Fibroblast of the conjunctiva (primary cell): ENCODE measurements at regions not wholly inside any gene's neighbourhood (a gene's known extent, or its start where the extent isn't known, plus 50 kb on each side); places are given as distances from the start of the nearest gene placed in this dataset.

Source experiments
- DNase-seq: peaks from one replicate; pipeline ENCODE4 v3.0.0-alpha.2; 2010; ENCODE audit warnings: low read depth

DNA sequence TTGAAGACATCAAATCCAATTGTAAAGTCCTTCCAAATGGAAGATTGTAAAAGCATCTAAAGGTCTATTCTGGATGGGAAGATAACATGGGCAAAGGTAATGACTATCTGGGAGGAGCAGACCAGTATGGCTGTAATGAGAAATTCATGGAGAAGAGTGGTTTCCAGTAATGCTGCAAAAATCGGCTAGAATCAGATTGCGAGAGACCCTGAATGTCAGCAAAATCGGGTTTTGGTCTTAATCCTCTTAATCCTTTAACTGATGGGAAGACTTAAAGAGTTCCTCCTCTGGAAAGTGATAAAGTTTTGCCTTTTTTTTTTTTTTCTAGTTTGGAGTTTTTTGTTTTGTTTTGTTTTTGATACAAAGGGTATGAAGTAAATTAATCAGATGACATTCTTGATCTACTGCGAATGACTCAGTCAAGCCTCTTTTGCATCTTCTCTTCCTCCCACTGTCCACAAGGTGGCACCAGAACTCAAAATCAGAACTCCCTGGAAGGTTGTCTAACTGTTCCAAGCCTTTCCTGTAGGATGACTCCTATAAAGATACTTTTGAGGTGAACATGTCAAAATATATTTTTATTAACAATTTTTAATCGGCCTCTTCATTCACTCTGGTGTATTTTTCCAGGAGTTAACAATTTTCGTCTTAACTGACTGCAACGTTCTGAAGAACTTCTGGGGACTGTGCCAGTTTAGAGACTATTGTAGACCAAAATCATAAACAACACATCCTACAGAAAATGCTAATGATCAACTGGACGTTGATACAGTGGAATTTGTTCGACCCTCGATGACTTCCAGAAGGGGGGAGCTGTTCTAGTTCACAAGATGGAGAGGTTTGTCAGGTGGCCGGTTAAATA lies 213.3 kb upstream of the MIR17HG start:
- peak; percentile 45 for DNase-seq

DNA sequence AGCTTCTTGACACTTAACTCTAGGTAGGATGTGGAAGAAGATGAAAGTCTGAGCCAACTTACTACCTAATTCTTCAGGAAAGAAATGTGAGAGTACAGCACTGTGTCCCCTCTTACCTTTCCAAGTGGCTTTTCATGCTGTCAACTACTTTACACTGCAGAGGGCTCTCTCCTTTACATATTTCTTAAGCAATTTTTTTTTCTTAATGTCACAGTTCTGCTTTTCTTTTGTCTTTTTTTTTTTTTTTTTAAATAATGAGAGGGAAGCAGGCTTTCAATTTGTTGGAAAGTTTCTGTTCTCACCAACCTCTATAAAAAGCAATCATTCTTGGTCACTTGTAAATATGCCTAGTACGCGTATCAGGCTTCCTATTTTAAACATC lies 212.7 kb upstream of the MIR17HG start:
- DNase-seq: no peak

DNA sequence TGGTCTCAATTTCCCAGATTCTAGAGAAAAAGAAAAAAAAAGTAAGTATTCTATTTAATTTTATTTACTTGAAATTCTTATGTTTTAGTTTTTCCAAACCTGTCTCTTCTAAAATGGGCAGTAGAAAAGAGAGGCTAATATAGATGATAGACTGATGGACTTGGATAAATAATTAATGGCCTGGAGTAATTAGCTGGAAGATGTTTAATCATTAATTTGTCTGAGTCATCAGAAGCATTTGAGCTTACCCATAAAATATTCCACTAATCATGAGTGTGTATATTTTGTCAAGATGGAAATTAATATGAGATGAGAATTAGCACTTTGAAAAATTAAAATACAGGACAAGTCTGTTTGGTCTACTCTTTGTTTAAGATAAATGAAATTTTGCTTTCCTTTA lies 212.1 kb upstream of the MIR17HG start:
- DNase-seq: no peak

DNA sequence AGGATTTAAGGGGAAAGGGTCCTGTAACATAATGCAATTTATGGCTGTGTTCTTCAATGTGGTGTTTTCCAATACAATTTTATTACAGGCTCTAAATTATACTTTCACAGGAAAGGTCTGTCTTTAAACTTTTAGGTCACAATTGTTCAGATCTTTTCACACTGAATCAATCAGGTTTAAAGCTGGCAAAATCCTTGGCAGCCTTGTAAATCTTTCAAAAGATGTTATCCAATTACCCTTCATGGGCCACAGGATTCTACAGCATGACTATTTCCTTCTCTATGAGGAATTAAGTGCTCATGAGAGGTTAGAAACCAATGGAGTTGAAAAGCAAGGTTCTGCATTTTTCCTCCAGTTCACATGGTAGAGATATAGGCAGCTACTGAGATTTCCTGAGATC lies 211.5 kb upstream of the MIR17HG start:
- DNase-seq: no peak

DNA sequence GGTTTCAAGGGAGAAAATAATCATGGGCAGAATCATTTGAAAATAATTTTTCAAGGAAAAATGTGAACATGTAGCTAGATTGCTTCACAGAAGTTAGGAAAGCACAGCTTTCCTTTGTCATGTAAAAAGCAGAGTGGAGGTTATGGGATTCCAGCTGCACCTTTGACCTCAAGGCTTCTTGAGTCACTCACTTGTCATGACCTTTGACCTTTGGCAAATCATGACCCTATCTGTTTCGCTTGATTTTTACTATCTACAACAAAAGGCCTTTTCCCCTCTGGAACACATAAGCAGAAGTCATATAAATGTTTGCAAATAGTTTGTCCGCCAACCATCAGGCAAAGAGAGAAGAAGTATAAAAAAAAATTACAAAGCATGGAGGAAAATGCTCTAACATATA lies 210.7 kb upstream of the MIR17HG start:
- DNase-seq: no peak

DNA sequence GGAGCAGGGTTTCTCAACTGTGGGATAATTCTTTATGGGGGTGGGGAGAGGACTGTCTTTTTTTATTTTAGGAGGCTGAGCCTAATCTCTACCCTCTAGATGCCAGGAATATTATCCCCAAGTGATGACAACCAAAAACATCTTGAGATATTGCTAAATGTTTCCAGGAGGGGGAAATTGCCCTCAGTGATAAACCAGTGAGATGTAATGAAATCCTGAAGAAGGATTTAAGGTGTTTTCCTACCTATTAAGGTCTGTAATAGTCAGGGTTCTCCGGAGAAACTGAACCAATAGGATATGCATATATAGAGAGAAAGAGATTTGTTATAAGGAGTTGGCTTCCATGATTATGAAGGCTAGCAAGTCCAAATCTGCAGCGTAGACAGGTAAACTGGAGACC lies 208.3 kb upstream of the MIR17HG start:
- DNase-seq: no peak

DNA sequence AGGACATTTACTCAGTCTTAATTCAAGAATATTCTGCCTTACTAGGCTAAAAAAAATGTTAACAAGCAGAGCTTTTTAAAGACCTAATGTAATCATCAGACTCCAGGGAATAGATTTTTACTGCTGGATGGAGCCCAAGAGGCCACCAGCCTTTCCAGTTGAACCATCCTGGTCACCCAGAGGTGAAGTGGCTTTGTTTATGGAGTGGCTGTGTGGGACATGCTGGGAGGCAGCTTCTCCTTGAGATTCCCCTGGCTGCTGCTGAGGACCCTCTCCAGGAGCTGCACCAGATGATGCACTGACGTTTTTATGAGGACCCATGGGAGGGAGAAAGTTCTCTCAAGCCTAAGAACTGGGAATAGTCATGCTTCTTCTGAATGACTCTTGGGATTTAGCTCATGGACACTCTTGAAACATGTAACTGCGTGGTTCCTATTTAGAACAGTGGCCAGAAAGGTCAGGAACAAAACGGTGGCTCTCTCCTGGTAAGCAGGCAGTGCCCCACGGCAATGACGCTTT lies 205.9 kb upstream of the MIR17HG start:
- no peak for DNase-seq

DNA sequence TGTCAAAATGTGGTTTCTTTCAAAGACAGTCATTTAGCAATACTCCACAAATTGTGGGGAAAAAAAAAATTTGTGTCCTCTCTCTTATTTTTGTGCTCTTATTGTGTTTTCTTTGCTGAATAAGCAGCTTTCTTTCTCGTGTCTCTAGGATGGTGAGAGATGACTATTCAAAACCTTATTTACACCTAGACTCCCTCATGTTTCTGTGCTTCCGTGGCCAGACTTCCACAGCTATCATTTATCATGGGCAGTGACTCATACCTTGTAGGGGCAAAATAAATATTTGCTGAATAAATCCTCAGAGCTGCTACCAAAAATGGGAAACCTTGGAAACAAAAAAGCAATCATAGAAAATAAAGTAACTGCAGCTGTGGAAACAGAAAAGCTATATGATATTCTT lies 204.9 kb upstream of the MIR17HG start:
- no peak for DNase-seq

DNA sequence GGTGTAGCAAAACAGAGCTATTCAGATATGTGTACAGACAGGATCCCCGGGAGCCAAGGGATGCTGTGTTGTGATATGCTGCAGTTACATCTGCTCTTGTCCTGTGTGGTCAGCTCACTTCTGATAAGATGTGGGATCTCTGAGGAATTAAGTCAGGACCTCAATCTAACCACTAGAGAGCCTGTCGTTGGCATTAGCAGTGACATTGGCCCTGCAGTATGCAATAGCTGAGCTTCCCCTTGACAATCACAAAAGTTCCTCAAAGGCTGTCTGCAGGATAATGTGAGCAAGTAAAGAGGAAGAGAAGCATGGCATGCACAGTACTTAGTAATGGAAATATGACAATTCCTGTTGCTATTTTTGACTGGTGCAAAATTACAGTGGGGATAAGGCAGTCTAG lies 203.4 kb upstream of the MIR17HG start:
- DNase-seq: no peak

DNA sequence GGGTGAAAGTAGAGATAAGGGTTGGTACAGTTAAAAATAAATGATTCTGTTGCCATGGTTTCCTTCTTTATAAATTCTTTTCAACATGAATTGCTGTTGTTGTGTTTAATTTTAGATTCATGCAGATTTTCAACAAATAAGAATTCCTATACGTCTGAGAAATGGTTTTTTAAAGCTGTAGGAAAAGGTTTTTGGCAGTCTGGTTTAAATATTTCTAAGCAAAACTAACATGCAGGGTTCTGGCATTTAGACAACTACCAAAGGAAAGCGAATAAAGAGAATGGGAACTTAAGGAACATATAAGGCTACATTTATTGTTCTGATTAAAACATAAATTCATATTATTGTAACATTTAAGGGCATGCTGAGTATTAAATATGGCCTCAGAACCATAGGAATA lies 203.0 kb upstream of the MIR17HG start:
- no peak for DNase-seq

DNA sequence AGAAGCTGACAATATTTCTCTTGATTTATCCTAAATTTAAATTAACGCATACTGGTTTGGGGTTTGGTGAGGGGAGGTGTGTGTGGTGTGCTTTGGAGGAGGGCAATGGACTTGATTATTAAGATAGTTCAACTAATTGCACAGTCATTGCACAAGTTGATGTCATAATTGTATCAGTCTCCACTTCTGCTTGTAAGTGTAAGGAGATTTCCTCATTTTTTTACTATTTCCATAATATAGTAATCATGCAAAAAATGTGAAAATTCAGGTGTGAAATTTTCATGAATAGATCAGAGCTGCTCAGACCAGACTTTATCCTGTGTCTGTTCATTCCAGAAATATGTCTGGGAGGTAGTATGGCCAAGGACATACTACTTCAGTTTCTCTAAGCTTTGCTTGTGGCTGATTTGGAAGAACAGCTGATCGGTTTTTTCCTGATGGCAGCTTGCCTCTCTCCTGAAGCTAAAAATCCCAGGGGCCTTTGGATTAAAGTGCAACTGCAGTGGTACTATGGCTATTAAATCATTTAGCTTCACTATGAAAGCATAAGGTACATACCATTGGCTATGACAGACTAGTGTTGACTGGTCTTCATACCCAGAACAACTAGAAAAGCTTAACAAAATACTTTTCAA lies 201.8 kb upstream of the MIR17HG start:
- DNase-seq: no peak

DNA sequence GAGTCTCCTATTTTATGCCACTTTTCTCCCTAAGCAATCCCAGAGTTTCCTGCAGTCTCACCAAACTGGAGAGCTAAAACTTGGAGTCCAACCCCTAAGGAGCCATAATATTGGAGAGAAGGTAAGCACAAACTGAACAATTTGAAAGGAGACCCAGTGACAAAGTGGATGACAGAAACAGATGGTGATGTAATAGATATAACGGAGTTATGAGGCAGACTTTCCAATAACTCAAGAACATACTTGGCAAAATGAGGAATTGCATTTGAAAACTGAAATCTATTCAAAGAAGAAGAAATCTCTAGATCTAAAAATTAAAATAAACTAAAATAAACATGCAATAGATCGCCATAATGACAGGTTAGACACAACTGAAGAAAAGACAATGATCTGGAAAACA lies 200.9 kb upstream of the MIR17HG start:
- no peak for DNase-seq

DNA sequence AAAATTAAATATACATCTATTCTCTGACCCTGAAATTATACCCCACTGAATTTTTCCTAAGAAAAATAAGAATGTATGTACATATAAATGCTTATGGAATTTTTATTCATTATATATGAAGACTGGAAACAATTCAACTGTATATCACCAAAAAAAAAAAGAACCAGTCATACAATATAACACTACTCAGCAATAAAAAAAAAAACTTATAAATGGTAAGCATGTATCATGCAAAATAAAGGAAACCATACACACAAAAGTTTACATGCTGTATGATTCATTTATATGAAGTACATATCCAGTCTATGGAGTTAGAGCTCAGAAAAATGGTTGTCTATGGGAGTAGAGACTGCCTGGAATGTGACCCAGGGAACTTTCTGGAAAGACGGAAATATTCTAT lies 199.4 kb upstream of the MIR17HG start:
- DNase-seq: no peak

DNA sequence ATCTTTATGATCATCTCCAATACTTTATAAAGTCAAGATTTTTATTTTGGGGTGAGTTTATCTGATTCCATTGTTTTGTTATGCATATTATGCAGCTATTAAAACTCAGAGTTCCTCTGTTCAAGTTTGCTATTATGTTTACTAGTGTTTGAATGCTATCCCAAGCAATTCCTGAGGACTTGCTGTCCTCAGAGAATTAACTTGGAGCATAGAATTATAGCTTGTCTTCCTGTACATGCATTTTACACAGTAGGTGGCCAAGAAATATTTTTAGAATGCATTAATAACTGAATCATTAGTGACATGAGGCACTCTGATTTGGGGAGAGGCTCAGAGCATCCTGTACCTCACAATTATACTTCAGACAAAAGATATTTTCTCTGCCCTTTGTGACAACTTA lies 195.6 kb upstream of the MIR17HG start:
- DNase-seq: no peak

DNA sequence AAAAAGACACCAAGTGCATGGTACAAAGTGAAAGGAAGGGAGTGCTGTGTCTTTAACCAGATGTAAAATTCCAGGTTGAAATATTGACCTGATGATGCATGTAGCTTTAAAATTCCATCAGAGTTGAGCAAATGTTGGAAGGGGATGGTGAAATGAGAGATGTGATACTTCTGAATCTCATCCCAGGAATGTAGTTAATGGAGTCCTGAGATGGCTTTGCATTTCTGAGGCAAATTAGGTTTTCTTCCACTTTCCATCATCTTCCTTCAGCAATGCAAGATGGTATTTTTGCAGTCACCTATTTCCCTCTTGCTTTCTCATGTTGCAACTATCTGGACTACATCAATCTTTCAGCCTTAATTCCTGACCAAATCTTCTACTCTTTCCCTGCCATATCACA lies 194.1 kb upstream of the MIR17HG start:
- no peak for DNase-seq

DNA sequence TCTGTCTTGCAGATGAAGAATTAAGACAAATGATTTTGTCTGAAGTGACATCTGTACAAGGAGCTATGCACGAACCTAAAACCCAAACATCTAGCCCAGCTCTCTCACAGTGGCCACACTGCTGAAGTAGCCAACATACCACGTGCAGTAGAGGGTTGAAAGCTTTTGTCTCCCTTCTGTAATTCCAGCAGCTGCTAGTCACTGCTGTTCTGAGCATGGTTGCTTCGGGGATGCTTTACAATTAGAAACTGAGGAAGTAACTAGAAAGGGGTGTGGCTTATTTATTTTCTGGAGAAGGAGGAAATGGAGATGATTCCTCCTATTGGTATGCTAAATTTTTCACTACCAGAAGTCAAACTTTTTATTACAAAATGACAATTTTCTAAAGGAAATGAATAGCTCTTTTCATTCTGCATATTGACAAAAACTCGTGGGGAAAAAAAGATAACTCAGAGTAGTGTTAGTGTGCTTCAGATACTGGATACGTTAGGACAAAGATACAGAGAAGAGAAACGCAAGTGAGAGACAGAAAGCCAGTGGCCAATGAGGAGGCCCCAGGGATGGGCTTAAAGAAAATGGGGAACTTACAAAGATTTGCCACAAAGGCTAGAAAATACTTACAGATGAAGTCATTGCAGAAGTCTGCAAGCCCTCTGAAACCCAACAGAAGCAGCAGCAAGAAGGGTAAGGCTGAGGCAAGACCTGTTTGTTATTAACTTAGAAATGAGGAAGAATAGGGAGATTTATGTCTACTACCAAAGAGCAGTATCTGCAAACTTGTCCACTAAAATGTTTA lies 192.7 kb upstream of the MIR17HG start:
- no peak for DNase-seq

DNA sequence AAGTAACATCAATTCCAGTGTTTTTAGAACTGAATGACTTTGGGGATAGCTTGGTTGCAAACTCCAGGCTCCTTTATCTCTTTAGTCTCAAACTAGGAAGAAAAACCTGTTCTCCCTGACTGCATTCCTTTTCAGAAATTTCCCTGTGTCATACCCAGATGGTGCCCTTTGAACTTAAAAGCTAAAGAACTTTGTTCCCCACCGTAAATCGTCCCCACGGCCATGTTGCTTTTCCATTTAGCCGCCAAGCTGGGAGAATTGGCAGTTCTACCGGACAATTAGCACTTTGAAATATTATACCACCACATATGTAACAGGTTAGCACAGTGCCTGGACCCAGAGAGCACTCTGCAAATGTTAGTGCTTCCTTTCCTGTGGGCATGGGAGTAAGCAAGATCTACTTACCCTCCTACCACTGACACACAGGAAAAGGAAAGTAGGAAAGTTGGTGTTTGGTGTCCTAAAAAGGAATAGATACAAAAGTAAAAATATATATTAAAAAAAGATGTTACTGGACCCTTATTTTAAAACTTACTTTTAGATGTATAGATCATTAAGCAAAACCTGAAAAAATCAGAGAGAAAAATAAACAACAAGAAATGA lies 191.9 kb upstream of the MIR17HG start:
- no peak for DNase-seq

DNA sequence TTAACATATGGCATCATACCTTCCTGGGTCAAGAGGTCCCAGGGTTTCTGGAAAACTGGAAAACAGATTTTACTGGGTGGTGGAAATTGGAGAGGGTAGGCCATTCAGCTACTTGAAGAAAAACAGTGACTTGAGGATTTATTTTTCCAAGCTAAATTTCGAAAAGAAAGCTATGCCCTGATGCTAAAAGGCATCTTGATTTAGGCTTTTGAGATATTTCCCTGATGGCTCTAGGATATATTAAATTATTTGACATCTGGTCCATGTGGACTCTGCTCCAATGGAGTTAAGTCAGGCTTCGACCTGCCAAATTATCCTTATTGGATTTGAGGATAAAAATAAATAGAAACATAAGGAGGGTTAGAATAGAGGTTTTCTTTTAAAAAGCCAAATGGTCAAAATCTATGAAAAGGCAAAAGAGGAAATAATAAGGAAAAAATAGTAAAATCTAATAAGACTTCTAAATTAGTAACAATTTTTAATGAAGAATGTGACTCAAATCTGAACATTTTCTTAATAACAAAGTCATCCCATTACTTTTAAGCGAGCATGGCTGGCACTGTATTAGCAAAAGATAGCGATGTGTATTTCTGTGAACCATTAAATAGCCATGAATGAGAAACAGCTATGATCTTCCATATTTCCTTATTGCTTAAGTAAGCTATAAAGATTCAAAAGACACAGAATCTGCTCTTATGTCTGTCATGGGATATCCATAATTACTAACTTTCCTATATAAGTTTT lies 190.0 kb upstream of the MIR17HG start:
- DNase-seq: no peak

DNA sequence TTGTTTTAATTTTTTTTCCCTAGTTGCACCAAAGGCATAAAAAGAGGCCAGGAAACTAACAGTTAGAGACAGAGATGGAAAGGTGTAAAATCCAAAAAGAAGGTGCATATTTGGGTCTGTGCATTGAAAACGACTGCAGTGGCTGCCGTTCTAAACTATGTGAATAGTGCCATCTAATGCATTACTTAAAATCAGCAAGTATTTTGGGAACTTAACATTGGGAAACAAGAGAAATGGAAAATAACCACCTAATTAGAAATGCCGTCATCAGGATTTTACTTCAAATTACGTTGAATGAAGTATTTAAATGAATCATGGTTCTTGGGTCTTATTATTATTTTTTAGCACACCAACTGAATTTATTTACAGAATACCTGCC lies 189.5 kb upstream of the MIR17HG start:
- DNase-seq: no peak

DNA sequence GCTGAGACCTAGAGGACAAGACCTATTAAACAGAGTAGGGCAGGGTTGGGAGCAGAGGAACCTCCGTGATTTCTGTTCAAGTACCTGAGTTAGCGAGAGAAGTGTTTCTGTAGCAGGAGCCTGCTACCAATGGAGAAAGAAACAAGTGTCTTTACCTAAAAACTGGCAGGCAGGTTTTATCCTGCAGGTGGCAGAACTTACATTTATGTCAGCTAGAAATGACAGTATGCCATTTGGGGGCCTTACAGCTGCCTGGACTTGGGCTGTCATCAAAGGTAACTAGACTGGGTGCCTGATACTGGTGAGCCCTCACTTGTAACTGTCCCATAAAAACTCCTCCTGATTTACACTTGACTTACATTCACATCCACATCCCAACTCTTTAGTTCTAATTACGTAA lies 185.3 kb upstream of the MIR17HG start:
- DNase-seq: no peak

DNA sequence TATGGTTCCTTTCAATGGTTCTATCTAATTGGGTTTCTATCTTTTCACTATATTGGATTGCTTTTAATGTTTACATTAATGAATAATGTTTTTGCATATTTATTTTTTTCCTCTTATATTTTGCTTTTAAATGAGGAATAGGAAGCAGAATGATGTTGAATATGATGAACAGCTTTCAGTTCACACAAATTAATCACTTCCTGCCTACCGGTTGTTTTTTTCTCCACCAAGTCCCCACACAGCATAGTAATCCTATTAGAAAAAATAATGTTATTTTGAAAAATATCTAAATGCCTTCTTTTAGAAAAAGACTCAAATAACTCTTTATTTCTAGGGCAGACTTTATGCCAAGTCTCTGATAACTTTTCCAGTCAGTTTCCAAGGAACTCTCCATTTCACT lies 184.9 kb upstream of the MIR17HG start:
- no peak for DNase-seq

DNA sequence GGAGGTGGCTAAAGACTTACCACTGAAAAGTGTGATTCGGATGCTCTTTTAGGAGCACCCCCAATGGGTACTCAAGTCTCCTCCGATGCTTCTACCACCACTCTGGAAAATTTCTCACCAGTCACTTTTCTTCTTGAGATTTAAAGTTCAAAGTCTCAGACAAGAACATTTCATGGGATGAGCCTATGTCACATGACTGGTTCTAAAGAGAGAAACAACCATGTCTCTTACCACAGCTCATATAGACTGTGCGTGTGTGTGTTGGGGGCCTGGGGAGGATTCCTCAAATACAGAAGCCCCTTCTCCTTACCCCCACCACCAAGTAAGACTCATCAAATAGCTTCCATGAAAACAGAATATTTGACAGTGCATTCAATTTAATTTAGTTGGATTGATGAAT lies 181.7 kb upstream of the MIR17HG start:
- no peak for DNase-seq
